BE2C (cell line): ENCODE measurements at regions not wholly inside any gene's neighbourhood (a gene's known extent, or its start where the extent isn't known, plus 50 kb on each side); places are given as distances from the start of the nearest gene placed in this dataset.
"Not testable (repeated sequence)": the region's sequence is repeated elsewhere in the genome, so short reads cannot be mapped to it uniquely, and the experiment has no call there.

Source experiments
- DNase-seq: peaks from one replicate; pipeline ENCODE4 v3.0.0-alpha.2; 2020
- H3K27me3 ChIP-seq: fragments of 250-450 bp; sonication (Bioruptor Pico); 2 replicates; pipeline ENCODE4 v1.5.1; 2020; ENCODE audit warnings: mild to moderate bottlenecking
- H3K36me3 ChIP-seq: fragments of 250-450 bp; sonication (Bioruptor Pico); 2 replicates; pipeline ENCODE4 v1.5.1; 2020; ENCODE audit warnings: mild to moderate bottlenecking
- H3K4me1 ChIP-seq: fragments of 250-450 bp; sonication (Bioruptor Pico); 2 replicates; pipeline ENCODE4 v1.5.1; 2020
- H3K4me3 ChIP-seq: 2 replicates; pipeline ENCODE4 v1.5.1; 2011; ENCODE audit warnings: low read depth, low read length
- H3K9me3 ChIP-seq: fragments of 250-450 bp; sonication (Bioruptor Pico); 2 replicates; pipeline ENCODE4 v1.5.1; 2020
- CTCF ChIP-seq: IDR thresholded peaks from 2 replicates; pipeline ENCODE4 v1.5.1; 2012; ENCODE audit warnings: mild to moderate bottlenecking, low read depth, low read length

- no peak for TF ChIP-seq CTCF
- Histone ChIP-seq H3K4me1 (no peaks in the 10 kb centered on the region), H3K9me3 (no peaks in the 10 kb centered on the region), H3K4me3 (no peak overlapping the region), H3K36me3 (no peaks in the 10 kb centered on the region), H3K27me3 (no peaks in the 10 kb centered on the region)
- DNase-seq: no peak
Measured at GRCh38 chrX:45628041-45628440, 427.4 kb upstream of the DIPK2B start.

- Histone ChIP-seq H3K27me3 (no peaks in the 10 kb centered on the region), H3K4me3 (no peak overlapping the region), H3K4me1 (no peaks in the 10 kb centered on the region), H3K36me3 (no peaks in the 10 kb centered on the region), H3K9me3 (no peaks in the 10 kb centered on the region)
- TF ChIP-seq CTCF: no peak
- no peak for DNase-seq
Measured at GRCh38 chrX:45623266-45623665, 422.6 kb upstream of the DIPK2B start.

- Histone ChIP-seq H3K9me3 (no peaks in the 10 kb centered on the region), H3K4me3 (no peak overlapping the region), H3K27me3 (no peaks in the 10 kb centered on the region), H3K36me3 (no peaks in the 10 kb centered on the region), H3K4me1 (no peaks in the 10 kb centered on the region)
- no peak for TF ChIP-seq CTCF
- no peak for DNase-seq
Measured at GRCh38 chrX:45622538-45622937, 421.9 kb upstream of the DIPK2B start.

- no peak for DNase-seq
- no peak for TF ChIP-seq CTCF
- no peaks in the 10 kb centered on the region for H3K27me3 ChIP-seq
- H3K9me3 ChIP-seq: no peaks in the 10 kb centered on the region
- H3K36me3 ChIP-seq: no peaks in the 10 kb centered on the region
- H3K4me1 ChIP-seq: no peaks in the 10 kb centered on the region
- no peak overlapping the region for H3K4me3 ChIP-seq
Measured at GRCh38 chrX:45622042-45622423, 421.4 kb upstream of the DIPK2B start.

GRCh38 chrX:45621376-45622041 is 420.8 kb upstream of the DIPK2B start:
- H3K36me3 ChIP-seq: no peaks in the 10 kb centered on the region
- TF ChIP-seq CTCF: no peak
- H3K4me3 ChIP-seq: no peak overlapping the region
- no peaks in the 10 kb centered on the region for H3K27me3 ChIP-seq
- no peaks in the 10 kb centered on the region for H3K9me3 ChIP-seq
- DNase-seq: no peak
- H3K4me1 ChIP-seq: no peaks in the 10 kb centered on the region

GRCh38 chrX:45619290-45619689 is 418.6 kb upstream of the DIPK2B start:
- no peak for TF ChIP-seq CTCF
- no peak overlapping the region for H3K4me3 ChIP-seq
- DNase-seq: no peak

GRCh38 chrX:45615591-45615990 is 414.9 kb upstream of the DIPK2B start:
- not testable (repeated sequence) for H3K27me3 ChIP-seq, H3K4me3 ChIP-seq, H3K36me3 ChIP-seq, H3K9me3 ChIP-seq, DNase-seq, H3K4me1 ChIP-seq

More at GRCh38 chrX:45619290-45619689, 418.6 kb upstream of the DIPK2B start:
- no peaks in the 10 kb centered on the region for H3K4me1 ChIP-seq
- H3K27me3 ChIP-seq: no peaks in the 10 kb centered on the region
- no peaks in the 10 kb centered on the region for H3K36me3 ChIP-seq
- H3K9me3 ChIP-seq: no peaks in the 10 kb centered on the region
